ENCODE measurements at regions not wholly inside any gene's neighbourhood (a gene's known extent, or its start where the extent isn't known, plus 50 kb on each side); places are given as distances from the start of the nearest gene placed in this dataset.
A peak's percentile ranks its signal among the peaks of the same experiment; 100 is the strongest.
"Not testable (repeated sequence)": the region's sequence is repeated elsewhere in the genome, so short reads cannot be mapped to it uniquely, and the experiment has no call there.

DNA sequence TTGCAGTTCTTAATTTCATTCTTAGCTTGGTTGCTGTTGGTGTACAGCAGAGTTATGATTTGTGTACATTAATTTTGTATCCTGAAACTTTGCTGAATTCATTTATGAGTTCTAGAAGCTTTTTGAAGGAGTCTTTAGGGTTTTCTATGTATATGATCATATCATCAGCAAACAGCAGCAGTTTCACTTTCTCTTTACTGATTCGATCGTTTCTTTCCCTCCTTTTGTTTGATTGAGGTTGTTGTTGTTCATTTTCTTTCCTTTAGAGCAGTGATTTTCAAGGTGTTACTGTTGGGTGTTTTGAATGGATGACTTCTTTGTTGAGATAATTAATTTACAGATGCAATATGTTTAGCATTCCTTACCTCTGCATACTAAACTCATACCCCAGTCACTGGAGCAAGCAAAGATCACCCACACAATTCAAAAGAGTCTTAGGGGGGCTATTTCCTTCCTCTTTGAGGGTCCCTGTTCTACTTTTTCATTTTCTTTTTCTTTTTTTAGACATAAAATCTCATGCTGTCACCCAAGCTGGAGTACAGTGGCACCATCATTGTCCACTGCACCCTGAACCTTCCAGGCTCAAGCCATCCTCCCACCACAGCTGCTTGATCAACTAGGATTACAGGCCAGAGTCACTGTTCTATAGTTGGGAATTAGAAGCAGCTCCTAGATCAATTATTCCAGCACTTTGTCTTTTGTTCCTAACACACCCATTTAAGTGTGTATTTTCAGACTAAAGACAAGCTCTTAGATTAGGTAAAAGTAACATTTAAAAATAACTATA is 115.8 kb upstream of the GPR39 start:
- H3K36me3 ChIP-seq; H3K4me1 ChIP-seq; H3K9me3 ChIP-seq; ATAC-seq; H3K27me3 ChIP-seq; intact Hi-C loops (cut with DNase I); DNase-seq; H3K27ac ChIP-seq; H3K4me3 ChIP-seq: not testable (repeated sequence)
- 4% methylated on average over 2 of the region's 2 CpGs for WGBS (ENCODE audit: insufficient coverage, low coverage, low lambda C conversion rate, missing lambda C conversion rate)

DNA sequence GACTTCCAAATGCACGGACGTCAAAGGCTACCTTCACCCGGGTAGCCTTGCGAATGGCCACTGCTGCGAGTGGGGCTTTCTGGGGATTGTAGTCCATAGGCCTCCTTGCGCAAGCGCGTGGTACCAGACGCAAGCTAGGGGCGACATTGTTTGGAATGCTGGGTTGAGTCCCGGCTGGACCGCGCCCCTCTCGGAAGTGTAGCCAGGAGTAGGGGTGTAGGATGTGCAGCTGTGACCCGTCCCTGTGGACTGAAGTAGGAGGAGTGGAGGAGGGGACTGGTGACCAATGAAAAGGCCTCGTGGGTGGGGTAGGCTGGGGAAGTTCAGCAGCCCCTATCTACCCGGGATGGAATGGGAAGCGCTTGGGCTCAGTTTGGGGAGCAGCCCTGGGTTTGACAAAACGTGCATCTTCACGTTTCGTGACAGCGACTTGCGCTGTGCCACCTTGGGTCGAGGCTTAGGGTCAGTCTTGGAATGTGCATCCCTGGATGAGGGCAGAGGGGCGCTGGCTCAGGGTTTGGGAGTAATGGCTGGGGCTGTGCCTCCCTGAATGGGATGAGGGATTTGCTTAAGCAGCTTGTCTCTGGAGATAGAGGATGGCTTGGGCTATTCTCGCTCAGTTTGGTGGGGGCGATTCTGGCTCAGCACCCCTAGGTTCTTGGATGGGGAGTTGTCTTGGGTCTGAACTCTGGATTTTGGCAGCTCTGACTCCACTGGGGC is 111.8 kb upstream of the GPR39 start:
- DNase-seq (peak; percentile 75 to 79 (median 77)), ATAC-seq (peak; percentile 92 to 98 (median 97))
- H3K36me3 ChIP-seq; H3K4me1 ChIP-seq; H3K9me3 ChIP-seq; intact Hi-C loops (cut with DNase I); H3K27ac ChIP-seq; H3K27me3 ChIP-seq: not testable (repeated sequence)
- H3K4me3 ChIP-seq, result peak overlapping the region; percentile 14 to 37 (median 16)
- WGBS (ENCODE audit: insufficient coverage, low coverage, low lambda C conversion rate, missing lambda C conversion rate), result 3% methylated on average over 18 of the region's 27 CpGs

DNA sequence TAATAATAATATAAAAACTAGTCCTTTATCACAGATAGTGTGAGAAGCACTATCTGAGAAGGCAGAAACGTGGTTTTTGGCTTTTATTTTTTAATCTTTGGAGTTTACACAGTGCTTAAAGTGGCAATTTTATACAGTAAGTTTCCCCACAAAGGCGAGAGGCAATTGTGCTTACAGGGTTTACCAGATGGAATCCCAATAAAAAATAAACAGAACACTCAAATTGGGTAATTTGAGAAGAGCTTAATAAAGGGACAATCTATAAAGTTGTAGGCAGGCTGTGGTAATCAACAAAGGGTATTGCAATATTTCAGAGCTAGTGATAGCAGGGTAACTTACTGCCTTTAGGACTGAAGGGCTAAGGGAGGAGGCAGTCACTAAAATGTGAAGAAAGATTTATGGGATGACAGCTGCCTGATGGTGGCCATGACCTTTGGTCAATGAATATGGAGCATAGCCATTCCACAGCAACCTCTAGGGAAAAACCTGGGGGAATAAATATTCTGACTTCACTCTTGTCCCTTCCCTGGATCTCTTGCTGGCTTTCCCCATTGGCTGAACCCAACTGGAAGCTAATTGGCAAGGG is 108.9 kb upstream of the GPR39 start:
- ATAC-seq; H3K4me1 ChIP-seq; H3K36me3 ChIP-seq; H3K4me3 ChIP-seq; DNase-seq; intact Hi-C loops (cut with DNase I); H3K27me3 ChIP-seq; H3K27ac ChIP-seq; H3K9me3 ChIP-seq: not testable (repeated sequence)
- WGBS (ENCODE audit: insufficient coverage, low coverage, low lambda C conversion rate, missing lambda C conversion rate), result 57% methylated on average over 2 of the region's 2 CpGs

DNA sequence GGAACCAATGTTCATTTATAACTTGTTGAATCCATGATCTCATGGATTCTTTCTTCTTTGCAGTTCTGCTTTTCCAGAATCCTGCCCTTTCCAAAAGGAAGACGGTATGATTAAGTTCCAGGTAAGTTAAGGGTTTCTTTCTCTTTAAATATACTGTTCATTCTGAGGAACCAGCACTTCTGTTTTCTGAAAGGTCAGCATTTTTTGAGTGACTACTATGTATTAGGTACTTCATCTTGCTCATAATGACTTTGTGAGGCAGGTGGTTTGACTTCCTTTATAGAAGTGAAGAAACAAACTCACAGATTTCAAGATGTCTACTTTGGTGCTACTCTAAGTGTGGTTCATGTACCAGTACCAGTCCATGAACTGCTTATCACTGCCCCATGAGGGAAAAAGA is 107.4 kb upstream of the GPR39 start:
- intact Hi-C loops (cut with DNase I); H3K4me1 ChIP-seq: not testable (repeated sequence)
- WGBS (ENCODE audit: insufficient coverage, low coverage, low lambda C conversion rate, missing lambda C conversion rate), result no CpG with 5 or more reads among the region's 1 CpG

DNA sequence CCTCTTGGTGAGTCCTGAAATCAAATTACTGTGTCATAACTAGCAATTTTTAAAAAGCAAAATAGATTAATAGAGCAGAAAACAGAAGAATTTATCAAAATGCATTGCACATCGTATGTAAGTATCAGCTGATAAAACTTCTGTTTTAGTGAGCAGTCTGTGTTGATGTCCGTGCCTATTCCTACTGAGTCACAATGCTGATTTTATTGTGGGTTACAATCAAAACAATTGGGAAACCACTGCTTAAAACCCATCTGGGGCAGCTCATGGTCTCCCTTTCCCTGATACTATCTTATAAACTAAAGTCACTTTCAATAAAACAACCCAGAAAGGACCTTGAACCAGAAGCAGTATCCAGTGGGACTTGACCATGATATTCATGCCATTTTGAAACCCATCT is 101.1 kb upstream of the GPR39 start:
- H3K9me3 ChIP-seq; H3K4me1 ChIP-seq; H3K36me3 ChIP-seq; H3K27me3 ChIP-seq; ATAC-seq; intact Hi-C loops (cut with DNase I); DNase-seq; H3K27ac ChIP-seq; H3K4me3 ChIP-seq: not testable (repeated sequence)
- 60% methylated on average over 2 of the region's 2 CpGs for WGBS (ENCODE audit: insufficient coverage, low coverage, low lambda C conversion rate, missing lambda C conversion rate)

More for the DNA sequence above, 107.4 kb upstream of the GPR39 start:
- not testable (repeated sequence) for H3K4me3 ChIP-seq, H3K27me3 ChIP-seq, H3K27ac ChIP-seq, H3K36me3 ChIP-seq, DNase-seq, H3K9me3 ChIP-seq, ATAC-seq

DNA sequence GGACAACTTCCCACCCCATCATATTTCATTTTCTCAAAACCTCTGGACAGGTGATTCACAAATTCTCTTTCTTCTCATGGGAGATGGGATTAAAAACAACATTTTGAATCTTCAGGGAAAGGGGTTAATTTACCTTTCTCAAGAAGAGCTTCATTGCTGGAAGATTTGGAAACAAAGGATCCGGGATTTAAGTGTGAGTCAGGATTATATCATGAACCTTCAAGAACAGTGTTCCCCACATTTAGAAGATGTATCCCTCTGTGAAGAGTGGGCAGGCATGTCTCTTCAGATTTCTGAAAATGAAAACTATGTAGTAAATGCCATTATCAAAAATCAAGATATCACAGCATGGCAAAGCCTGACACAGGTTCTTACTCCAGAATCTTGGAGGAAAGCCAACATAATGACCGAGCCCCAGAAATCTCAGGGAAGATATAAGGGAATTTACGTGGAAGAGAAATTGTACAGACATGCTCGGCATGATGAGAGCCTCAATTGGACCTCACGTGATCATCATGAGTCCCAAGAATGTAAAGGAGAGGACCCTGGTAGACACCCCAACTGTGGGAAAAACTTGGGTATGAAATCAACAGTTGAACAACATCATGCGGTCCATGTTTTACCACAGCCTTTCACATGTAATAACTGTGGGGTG is 99.5 kb upstream of the GPR39 start:
- H3K27me3 ChIP-seq; H3K9me3 ChIP-seq; H3K36me3 ChIP-seq; H3K4me3 ChIP-seq; DNase-seq; H3K27ac ChIP-seq; H3K4me1 ChIP-seq; intact Hi-C loops (cut with DNase I); ATAC-seq: not testable (repeated sequence)
- WGBS (ENCODE audit: insufficient coverage, low coverage, low lambda C conversion rate, missing lambda C conversion rate), result 65% methylated on average over 6 of the region's 6 CpGs

DNA sequence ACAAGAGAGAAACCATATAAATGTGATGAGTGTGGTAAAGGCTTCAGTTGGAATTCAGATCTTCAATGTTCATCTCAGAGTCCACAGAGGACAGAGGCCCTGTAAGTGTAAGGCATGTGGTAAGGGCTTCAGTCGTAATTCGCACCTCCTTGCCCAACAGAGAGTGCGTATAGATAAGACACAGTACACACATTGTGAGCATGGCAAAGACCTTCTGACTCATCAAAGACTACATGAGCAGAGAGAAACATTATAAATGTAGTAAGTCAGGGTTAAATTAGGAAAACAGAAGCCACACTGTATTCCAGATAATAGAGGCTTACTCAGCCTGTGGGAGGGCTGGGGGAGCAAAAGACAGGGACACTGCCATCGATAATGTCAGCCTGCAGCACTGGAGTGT is 98.1 kb upstream of the GPR39 start:
- not testable (repeated sequence) for ATAC-seq
- 65% methylated on average over 4 of the region's 4 CpGs for WGBS (ENCODE audit: insufficient coverage, low coverage, low lambda C conversion rate, missing lambda C conversion rate)

DNA sequence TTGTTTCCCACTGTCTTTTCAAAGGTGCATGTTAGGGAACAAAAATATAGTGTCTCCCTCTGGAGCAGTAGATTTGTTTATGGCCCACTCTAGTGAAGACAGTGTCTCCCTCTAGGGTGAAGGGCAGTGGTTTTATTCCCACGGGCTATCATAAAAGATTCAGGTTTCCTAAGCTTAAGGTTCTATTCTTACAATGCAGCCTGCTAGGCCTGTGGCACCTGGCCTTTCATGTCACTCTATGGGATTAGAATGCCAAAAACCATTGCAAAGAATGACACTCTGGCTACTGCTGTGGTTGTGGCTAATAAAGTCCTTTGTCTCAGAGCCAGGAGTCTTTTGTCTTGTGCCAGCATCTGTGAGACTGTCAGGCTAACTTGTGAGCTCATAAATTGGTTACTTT is 92.6 kb upstream of the GPR39 start:
- H3K4me3 ChIP-seq; H3K9me3 ChIP-seq; DNase-seq; H3K36me3 ChIP-seq; H3K27ac ChIP-seq; H3K27me3 ChIP-seq; H3K4me1 ChIP-seq; ATAC-seq; intact Hi-C loops (cut with DNase I): not testable (repeated sequence)
- WGBS (ENCODE audit: insufficient coverage, low coverage, low lambda C conversion rate, missing lambda C conversion rate), result 73% methylated on average over 1 of the region's 1 CpG

More for the DNA sequence above, 98.1 kb upstream of the GPR39 start:
- H3K9me3 ChIP-seq; H3K4me3 ChIP-seq; H3K27me3 ChIP-seq; H3K4me1 ChIP-seq; DNase-seq; intact Hi-C loops (cut with DNase I); H3K27ac ChIP-seq; H3K36me3 ChIP-seq: not testable (repeated sequence)

DNA sequence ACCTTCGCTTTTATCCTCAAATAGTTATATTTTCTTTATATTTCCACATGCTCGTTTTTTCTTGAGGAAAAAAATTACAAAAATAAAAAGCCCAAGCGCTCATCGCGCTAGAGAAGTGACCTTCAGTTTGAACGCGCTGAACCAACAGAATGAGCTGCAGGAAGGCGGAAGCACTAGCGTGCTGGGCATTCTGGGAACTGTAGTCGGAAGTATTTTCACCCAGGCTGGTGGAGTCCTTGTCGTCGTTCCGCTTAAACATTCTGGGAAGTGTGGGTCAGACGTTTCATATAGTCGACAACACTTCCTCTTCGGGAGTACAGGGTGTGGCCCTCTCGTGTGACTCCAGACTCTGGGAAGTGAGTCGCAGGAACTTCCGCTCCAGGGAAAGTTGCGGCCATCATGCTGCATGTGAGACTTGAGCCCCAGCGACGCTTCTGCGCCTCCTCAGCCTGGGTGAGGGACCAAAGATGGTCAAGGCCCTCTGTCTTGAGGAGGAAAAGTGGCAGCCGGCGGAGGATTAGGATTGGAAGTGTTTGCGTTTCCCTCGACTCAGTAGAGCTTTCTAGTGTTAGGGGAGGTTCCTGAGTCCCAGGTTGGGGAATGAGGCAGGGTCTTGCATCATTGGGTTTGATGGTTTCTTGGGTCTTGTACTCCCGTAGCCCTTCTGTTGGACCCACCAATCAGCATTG is 84.1 kb upstream of the GPR39 start:
- ATAC-seq, result peak; percentile 30 to 48 (median 41)
- DNase-seq; H3K27me3 ChIP-seq; H3K4me1 ChIP-seq; H3K9me3 ChIP-seq; intact Hi-C loops (cut with DNase I); H3K36me3 ChIP-seq; H3K27ac ChIP-seq: not testable (repeated sequence)
- H3K4me3 ChIP-seq, result peak overlapping the region in 1 of 3 donors; percentile 6
- WGBS (ENCODE audit: insufficient coverage, low coverage, low lambda C conversion rate, missing lambda C conversion rate), result 51% methylated on average over 12 of the region's 28 CpGs

DNA sequence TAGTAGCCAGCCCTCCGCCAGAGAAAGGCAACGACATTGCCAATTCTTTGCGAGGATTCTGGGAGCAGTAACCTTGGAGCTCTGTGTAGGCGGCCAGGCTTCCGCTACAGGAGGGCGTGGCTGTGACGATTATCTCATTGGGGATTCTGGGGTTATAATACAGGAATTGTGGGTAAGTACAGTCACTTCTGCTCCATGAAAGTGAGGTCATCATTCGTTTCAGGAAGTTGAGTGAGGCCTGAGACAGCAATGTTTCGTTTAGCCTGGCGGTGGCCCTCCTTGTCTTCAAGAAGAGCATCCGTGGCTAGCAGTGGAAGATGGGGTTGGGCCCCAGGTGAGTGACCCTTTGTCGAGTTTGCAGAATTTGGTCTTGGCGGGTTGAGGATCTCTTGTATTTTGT is 79.5 kb upstream of the GPR39 start:
- H3K36me3 ChIP-seq; H3K27me3 ChIP-seq; H3K4me1 ChIP-seq; ATAC-seq; H3K27ac ChIP-seq; DNase-seq; H3K9me3 ChIP-seq; H3K4me3 ChIP-seq; intact Hi-C loops (cut with DNase I): not testable (repeated sequence)
- 76% methylated on average over 5 of the region's 13 CpGs for WGBS (ENCODE audit: insufficient coverage, low coverage, low lambda C conversion rate, missing lambda C conversion rate)

Data from right lobe of liver (tissue), 6 donors.